ENCODE measurements at regions not wholly inside any gene's neighbourhood (a gene's known extent, or its start where the extent isn't known, plus 50 kb on each side); places are given as distances from the start of the nearest gene placed in this dataset.
A peak's percentile ranks its signal among the peaks of the same experiment; 100 is the strongest.

DNA sequence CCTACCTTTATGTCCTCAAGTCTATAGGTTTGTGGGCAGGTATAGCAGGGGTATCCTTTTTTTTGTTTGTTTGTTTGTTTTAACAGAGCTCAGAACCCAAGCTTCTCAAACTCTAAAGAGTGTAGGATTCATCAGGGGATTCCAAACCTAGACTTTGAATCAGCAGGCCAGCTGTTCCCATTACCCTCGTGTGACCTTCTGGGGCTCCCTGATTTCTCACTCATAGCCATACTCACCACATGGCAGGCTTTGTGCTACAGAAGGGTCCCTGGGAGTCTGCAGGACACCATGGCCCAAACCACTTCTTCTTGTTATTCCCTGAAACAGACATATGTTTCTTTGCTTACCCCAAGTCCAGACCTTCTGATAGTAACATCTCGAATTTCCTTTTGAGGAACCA, 350.8 kb upstream of the TSHZ2 start:
- no peak overlapping the region for H3K4me3 ChIP-seq (ENCODE audit: low read length)
- DNase-seq (ENCODE audit: low read depth) = no peak

DNA sequence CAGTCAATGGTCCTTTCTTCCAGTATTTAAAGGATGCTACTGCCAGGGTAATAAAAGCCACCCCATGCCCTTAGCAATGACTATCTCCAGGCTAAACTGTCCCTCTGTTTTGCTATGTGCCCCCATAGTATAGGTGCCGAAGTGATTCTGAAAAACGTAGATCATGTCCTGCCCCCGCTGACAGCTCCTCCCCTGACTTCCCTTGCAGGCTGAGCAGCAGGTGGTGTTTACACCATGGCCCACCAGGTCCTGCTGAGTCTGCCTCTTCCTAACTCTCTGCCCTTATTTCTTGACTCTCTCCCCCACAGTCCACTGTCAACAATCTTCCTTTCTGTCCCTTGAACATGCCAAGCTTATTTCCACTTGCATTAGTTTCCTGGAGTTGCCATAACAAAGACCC, 352.5 kb upstream of the TSHZ2 start:
- no peak overlapping the region for H3K4me3 ChIP-seq (ENCODE audit: low read length)
- TF ChIP-seq, protein P1, sequence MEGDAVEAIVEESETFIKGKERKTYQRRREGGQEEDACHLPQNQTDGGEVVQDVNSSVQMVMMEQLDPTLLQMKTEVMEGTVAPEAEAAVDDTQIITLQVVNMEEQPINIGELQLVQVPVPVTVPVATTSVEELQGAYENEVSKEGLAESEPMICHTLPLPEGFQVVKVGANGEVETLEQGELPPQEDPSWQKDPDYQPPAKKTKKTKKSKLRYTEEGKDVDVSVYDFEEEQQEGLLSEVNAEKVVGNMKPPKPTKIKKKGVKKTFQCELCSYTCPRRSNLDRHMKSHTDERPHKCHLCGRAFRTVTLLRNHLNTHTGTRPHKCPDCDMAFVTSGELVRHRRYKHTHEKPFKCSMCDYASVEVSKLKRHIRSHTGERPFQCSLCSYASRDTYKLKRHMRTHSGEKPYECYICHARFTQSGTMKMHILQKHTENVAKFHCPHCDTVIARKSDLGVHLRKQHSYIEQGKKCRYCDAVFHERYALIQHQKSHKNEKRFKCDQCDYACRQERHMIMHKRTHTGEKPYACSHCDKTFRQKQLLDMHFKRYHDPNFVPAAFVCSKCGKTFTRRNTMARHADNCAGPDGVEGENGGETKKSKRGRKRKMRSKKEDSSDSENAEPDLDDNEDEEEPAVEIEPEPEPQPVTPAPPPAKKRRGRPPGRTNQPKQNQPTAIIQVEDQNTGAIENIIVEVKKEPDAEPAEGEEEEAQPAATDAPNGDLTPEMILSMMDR (conservative IDR thresholded peaks at IDR 0.05; ENCODE audit: low read length) = no peak

More for the DNA sequence above, 350.8 kb upstream of the TSHZ2 start:
- TF ChIP-seq, protein P1 (conservative IDR thresholded peaks at IDR 0.05; ENCODE audit: low read length) = no peak

DNA sequence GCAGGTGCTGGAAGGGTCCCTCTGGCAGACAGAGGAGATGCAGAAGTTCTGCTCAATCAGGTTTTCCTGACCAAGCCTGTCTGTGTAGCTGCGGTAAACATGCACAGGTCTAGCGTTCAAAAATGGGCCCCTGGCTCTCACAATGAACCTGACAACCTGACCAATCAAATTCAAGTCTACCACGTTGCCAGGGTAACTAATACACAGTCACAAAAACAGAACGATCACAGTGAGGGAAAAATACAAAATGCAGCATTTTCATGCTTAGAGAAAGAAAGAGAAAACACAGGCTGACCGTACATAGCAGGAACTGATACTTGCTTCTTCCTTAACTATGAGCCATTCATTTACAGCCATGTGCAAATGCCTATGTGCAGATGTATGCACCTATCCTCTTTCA, 353.1 kb upstream of the TSHZ2 start:
- no peak for DNase-seq (ENCODE audit: low read depth)
- TF ChIP-seq, protein P1 (conservative IDR thresholded peaks at IDR 0.05; ENCODE audit: low read length) = no peak
- H3K4me3 ChIP-seq (ENCODE audit: low read length) = no peak overlapping the region

More for the DNA sequence above, 352.5 kb upstream of the TSHZ2 start:
- no peak for DNase-seq (ENCODE audit: low read depth)

DNA sequence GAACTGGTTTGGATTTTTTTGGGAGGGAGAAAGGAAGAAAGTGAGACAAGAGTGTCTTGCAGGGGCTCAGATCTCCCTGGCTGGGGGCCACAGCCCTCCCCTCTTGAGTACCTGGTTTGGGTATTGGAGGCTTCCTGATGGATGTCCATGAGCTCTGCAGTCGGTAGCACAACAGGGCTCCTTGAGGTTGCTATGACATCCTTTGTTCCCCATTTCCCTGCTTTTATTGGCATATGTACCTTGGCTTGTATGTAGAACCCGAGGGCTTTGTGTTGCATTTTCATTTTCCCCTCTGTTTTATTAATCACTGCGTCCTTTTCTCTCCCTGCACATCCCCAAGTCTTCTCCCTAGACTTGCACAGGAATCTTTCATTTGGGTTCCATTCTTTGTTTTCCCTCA, 355.5 kb upstream of the TSHZ2 start:
- TF ChIP-seq, protein P1 (conservative IDR thresholded peaks at IDR 0.05; ENCODE audit: low read length) = no peak
- no peak overlapping the region for H3K4me3 ChIP-seq (ENCODE audit: low read length)
- no peak for DNase-seq (ENCODE audit: low read depth)

DNA sequence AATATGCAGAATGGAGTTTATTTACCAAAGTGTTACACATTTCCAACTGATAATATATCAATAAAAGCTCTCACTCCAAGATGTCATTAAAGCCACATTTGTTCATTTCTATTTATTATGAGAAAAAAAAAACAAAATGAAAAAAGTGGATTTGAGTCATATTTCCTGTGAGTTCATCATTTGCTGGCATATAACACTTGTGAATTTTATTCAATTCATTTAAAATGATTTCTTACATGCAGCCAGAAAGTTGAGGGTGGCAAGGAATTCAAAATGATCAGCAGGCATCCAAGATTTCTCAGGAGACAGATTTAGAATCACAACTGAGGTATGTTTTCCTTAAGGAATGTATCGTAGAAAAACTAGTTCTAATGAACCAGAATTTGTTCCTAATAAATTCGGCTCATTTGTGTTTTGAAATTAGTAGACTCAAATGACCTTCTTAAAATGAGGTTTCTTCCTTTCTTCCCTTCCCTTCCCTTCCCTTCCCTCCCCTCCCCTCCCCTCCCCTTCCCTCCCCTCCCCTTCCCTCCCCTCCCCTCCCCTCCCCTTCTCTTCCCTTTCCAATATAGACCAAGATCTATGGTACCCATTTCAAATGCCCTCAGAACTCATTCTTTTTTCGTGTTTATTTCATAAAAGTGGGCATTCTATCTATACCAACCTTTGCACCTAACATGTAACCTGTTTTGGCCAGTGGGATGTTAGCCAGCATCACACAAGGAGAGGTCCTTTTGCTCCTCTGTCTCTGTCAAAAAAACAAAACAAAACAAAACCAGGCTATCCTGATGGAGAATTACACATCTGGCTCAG, 357.9 kb upstream of the TSHZ2 start:
- H3K4me3 ChIP-seq (ENCODE audit: low read length) = no peak overlapping the region
- TF ChIP-seq, protein P1 (conservative IDR thresholded peaks at IDR 0.05; ENCODE audit: low read length) = no peak
- peak; percentile 39 for DNase-seq (ENCODE audit: low read depth)

DNA sequence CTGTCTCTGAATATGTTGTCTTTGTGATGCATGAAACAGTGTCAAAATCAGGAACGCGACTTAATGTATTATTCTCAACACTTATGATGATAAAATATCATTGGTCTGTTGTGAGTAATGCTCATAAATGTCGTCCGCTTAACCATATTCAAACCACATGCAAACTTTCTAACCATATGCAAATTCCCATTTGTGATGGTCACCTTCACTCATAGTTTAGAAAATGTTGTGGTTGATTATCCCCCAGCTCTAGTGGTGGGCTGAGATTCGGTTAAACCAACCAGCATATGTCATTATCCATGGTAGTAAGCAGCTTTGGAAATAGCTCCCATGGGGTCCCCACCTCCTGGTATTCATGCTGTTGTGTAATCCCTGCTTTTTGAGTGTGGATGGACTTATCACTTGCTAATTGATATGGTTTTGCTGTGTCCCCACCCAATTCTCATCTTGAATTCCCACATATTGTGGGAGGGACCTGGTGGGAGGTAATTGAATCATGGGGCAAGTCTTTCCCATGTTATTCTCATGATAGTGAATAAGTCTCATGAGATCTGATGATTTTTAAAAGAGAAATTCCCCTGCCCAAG, 360.0 kb upstream of the TSHZ2 start:
- peak; percentile 2 for DNase-seq (ENCODE audit: low read depth)
- H3K4me3 ChIP-seq (ENCODE audit: low read length) = no peak overlapping the region
- TF ChIP-seq, protein P1 (conservative IDR thresholded peaks at IDR 0.05; ENCODE audit: low read length) = no peak

DNA sequence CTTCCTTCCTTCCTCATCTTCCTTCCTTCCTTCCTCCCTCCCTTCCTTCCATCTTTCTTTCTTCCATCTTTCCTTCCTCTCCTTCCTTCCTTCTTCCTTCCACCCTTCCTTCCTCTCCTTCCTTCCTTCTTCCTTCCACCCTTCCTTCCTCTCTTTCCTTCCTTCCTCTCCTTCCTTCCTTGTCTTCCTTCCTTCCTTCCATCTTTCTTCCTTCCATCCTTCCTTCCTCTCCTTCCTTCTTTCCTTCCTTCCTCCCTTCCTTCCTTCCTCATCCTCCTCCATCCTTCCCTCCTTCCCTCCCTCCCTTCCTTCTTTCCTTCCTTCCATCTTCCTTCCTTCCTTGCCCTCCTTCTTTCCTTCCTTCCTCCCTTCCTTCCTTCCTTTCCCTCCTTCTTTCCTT, 361.4 kb upstream of the TSHZ2 start:
- TF ChIP-seq, protein P1 (conservative IDR thresholded peaks at IDR 0.05; ENCODE audit: low read length) = no peak
- H3K4me3 ChIP-seq (ENCODE audit: low read length) = no peak overlapping the region
- DNase-seq (ENCODE audit: low read depth) = no peak

All from AG10803 (cell line).